ENCODE measurements at regions not wholly inside any gene's neighbourhood (a gene's known extent, or its start where the extent isn't known, plus 50 kb on each side); places are given as distances from the start of the nearest gene placed in this dataset.
"Not testable (repeated sequence)": the region's sequence is repeated elsewhere in the genome, so short reads cannot be mapped to it uniquely, and the experiment has no call there.

GRCh38 chr3:64780923-64781322 lies 93.1 kb upstream of the ADAMTS9 start:
- not testable (repeated sequence) for H3K36me3 ChIP-seq (ENCODE audit: control insufficient read depth in 3 of 3, insufficient read depth in 3 of 3, low read length in 3 of 3); H3K9me3 ChIP-seq (ENCODE audit: control insufficient read depth in 3 of 3, low read length in 3 of 3); H3K4me3 ChIP-seq (ENCODE audit: low read length in 3 of 3); H3K27ac ChIP-seq (ENCODE audit: low read depth, low read length); H3K9ac ChIP-seq (ENCODE audit: low read depth in 1 of 3, low read length in 3 of 3); H3K27me3 ChIP-seq (ENCODE audit: control insufficient read depth in 3 of 3, insufficient read depth in 3 of 3, low read length in 3 of 3); H3K4me1 ChIP-seq (ENCODE audit: control insufficient read depth in 3 of 3, insufficient read depth in 3 of 3, low read length in 3 of 3)

GRCh38 chr3:64773137-64773536 lies 85.3 kb upstream of the ADAMTS9 start:
- H3K27ac ChIP-seq (ENCODE audit: low read depth, low read length), result no peak overlapping the region
- H3K4me3 ChIP-seq (ENCODE audit: low read length in 3 of 3), result no peak overlapping the region

GRCh38 chr3:64766440-64766839 lies 78.6 kb upstream of the ADAMTS9 start:
- Histone ChIP-seq H3K27ac (ENCODE audit: low read depth, low read length) (no peak overlapping the region), H3K4me1 (ENCODE audit: control insufficient read depth in 3 of 3, insufficient read depth in 3 of 3, low read length in 3 of 3) (peaks cover 0 to 10% (median 4%) of the 10 kb centered on the region in 3 donors), H3K27me3 (ENCODE audit: control insufficient read depth in 3 of 3, insufficient read depth in 3 of 3, low read length in 3 of 3) (no peaks in the 10 kb centered on the region), H3K9ac (ENCODE audit: low read depth in 1 of 3, low read length in 3 of 3) (no peak overlapping the region), H3K9me3 (ENCODE audit: control insufficient read depth in 3 of 3, low read length in 3 of 3) (no peaks in the 10 kb centered on the region), H3K36me3 (ENCODE audit: control insufficient read depth in 3 of 3, insufficient read depth in 3 of 3, low read length in 3 of 3) (no peaks in the 10 kb centered on the region), H3K4me3 (ENCODE audit: low read length in 3 of 3) (no peak overlapping the region)

More at GRCh38 chr3:64773137-64773536, 85.3 kb upstream of the ADAMTS9 start:
- H3K4me1 ChIP-seq (ENCODE audit: control insufficient read depth in 3 of 3, insufficient read depth in 3 of 3, low read length in 3 of 3), result peaks cover 0 to 2% (median 0%) of the 10 kb centered on the region in 3 donors
- H3K36me3 ChIP-seq (ENCODE audit: control insufficient read depth in 3 of 3, insufficient read depth in 3 of 3, low read length in 3 of 3), result no peaks in the 10 kb centered on the region
- H3K9ac ChIP-seq (ENCODE audit: low read depth in 1 of 3, low read length in 3 of 3), result no peak overlapping the region
- H3K9me3 ChIP-seq (ENCODE audit: control insufficient read depth in 3 of 3, low read length in 3 of 3), result no peaks in the 10 kb centered on the region
- H3K27me3 ChIP-seq (ENCODE audit: control insufficient read depth in 3 of 3, insufficient read depth in 3 of 3, low read length in 3 of 3), result no peaks in the 10 kb centered on the region

- Histone ChIP-seq H3K27me3 (ENCODE audit: control insufficient read depth in 3 of 3, insufficient read depth in 3 of 3, low read length in 3 of 3) (no peaks in the 10 kb centered on the region), H3K36me3 (ENCODE audit: control insufficient read depth in 3 of 3, insufficient read depth in 3 of 3, low read length in 3 of 3) (no peaks in the 10 kb centered on the region), H3K4me3 (ENCODE audit: low read length in 3 of 3) (no peak overlapping the region), H3K4me1 (ENCODE audit: control insufficient read depth in 3 of 3, insufficient read depth in 3 of 3, low read length in 3 of 3) (peaks cover 0 to 10% (median 4%) of the 10 kb centered on the region in 3 donors), H3K9ac (ENCODE audit: low read depth in 1 of 3, low read length in 3 of 3) (no peak overlapping the region), H3K9me3 (ENCODE audit: control insufficient read depth in 3 of 3, low read length in 3 of 3) (no peaks in the 10 kb centered on the region), H3K27ac (ENCODE audit: low read depth, low read length) (no peak overlapping the region)
Measured at GRCh38 chr3:64765947-64766346, 78.1 kb upstream of the ADAMTS9 start.

GRCh38 chr3:64764386-64764929 lies 76.7 kb upstream of the ADAMTS9 start:
- Histone ChIP-seq H3K4me3 (ENCODE audit: low read length in 3 of 3) (no peak overlapping the region), H3K36me3 (ENCODE audit: control insufficient read depth in 3 of 3, insufficient read depth in 3 of 3, low read length in 3 of 3) (no peaks in the 10 kb centered on the region), H3K27me3 (ENCODE audit: control insufficient read depth in 3 of 3, insufficient read depth in 3 of 3, low read length in 3 of 3) (no peaks in the 10 kb centered on the region), H3K9ac (ENCODE audit: low read depth in 1 of 3, low read length in 3 of 3) (no peak overlapping the region), H3K9me3 (ENCODE audit: control insufficient read depth in 3 of 3, low read length in 3 of 3) (no peaks in the 10 kb centered on the region), H3K27ac (ENCODE audit: low read depth, low read length) (no peak overlapping the region), H3K4me1 (ENCODE audit: control insufficient read depth in 3 of 3, insufficient read depth in 3 of 3, low read length in 3 of 3) (peaks cover 9 to 18% (median 10%) of the 10 kb centered on the region in 3 donors)

- H3K4me1 ChIP-seq (ENCODE audit: control insufficient read depth in 3 of 3, insufficient read depth in 3 of 3, low read length in 3 of 3), result peaks cover 9 to 23% (median 10%) of the 10 kb centered on the region in 3 donors
- no peaks in the 10 kb centered on the region for H3K27me3 ChIP-seq (ENCODE audit: control insufficient read depth in 3 of 3, insufficient read depth in 3 of 3, low read length in 3 of 3)
- no peak overlapping the region for H3K9ac ChIP-seq (ENCODE audit: low read depth in 1 of 3, low read length in 3 of 3)
- H3K36me3 ChIP-seq (ENCODE audit: control insufficient read depth in 3 of 3, insufficient read depth in 3 of 3, low read length in 3 of 3), result no peaks in the 10 kb centered on the region
- no peak overlapping the region for H3K27ac ChIP-seq (ENCODE audit: low read depth, low read length)
- H3K9me3 ChIP-seq (ENCODE audit: control insufficient read depth in 3 of 3, low read length in 3 of 3), result no peaks in the 10 kb centered on the region
- H3K4me3 ChIP-seq (ENCODE audit: low read length in 3 of 3), result no peak overlapping the region
Measured at GRCh38 chr3:64763980-64764379, 76.2 kb upstream of the ADAMTS9 start.

- no peaks in the 10 kb centered on the region for H3K27me3 ChIP-seq (ENCODE audit: control insufficient read depth in 3 of 3, insufficient read depth in 3 of 3, low read length in 3 of 3)
- no peak overlapping the region for H3K27ac ChIP-seq (ENCODE audit: low read depth, low read length)
- H3K9ac ChIP-seq (ENCODE audit: low read depth in 1 of 3, low read length in 3 of 3), result no peak overlapping the region
- no peaks in the 10 kb centered on the region for H3K36me3 ChIP-seq (ENCODE audit: control insufficient read depth in 3 of 3, insufficient read depth in 3 of 3, low read length in 3 of 3)
- H3K4me1 ChIP-seq (ENCODE audit: control insufficient read depth in 3 of 3, insufficient read depth in 3 of 3, low read length in 3 of 3), result peaks cover 9 to 27% (median 11%) of the 10 kb centered on the region in 3 donors
- H3K4me3 ChIP-seq (ENCODE audit: low read length in 3 of 3), result no peak overlapping the region
- H3K9me3 ChIP-seq (ENCODE audit: control insufficient read depth in 3 of 3, low read length in 3 of 3), result no peaks in the 10 kb centered on the region
Measured at GRCh38 chr3:64761729-64762128, 73.9 kb upstream of the ADAMTS9 start.

GRCh38 chr3:64760258-64760657 lies 72.5 kb upstream of the ADAMTS9 start:
- Histone ChIP-seq H3K36me3 (ENCODE audit: control insufficient read depth in 3 of 3, insufficient read depth in 3 of 3, low read length in 3 of 3) (no peaks in the 10 kb centered on the region), H3K9ac (ENCODE audit: low read depth in 1 of 3, low read length in 3 of 3) (no peak overlapping the region), H3K27ac (ENCODE audit: low read depth, low read length) (peak overlapping the region; percentile 33), H3K9me3 (ENCODE audit: control insufficient read depth in 3 of 3, low read length in 3 of 3) (no peaks in the 10 kb centered on the region), H3K4me1 (ENCODE audit: control insufficient read depth in 3 of 3, insufficient read depth in 3 of 3, low read length in 3 of 3) (peaks cover 12 to 30% (median 14%) of the 10 kb centered on the region in 3 donors), H3K4me3 (ENCODE audit: low read length in 3 of 3) (no peak overlapping the region), H3K27me3 (ENCODE audit: control insufficient read depth in 3 of 3, insufficient read depth in 3 of 3, low read length in 3 of 3) (no peaks in the 10 kb centered on the region)

GRCh38 chr3:64759811-64760210 lies 72.0 kb upstream of the ADAMTS9 start:
- peak overlapping the region; percentile 33 for H3K27ac ChIP-seq (ENCODE audit: low read depth, low read length)
- H3K4me1 ChIP-seq (ENCODE audit: control insufficient read depth in 3 of 3, insufficient read depth in 3 of 3, low read length in 3 of 3), result peaks cover 12 to 30% (median 14%) of the 10 kb centered on the region in 3 donors
- H3K4me3 ChIP-seq (ENCODE audit: low read length in 3 of 3), result no peak overlapping the region
- no peak overlapping the region for H3K9ac ChIP-seq (ENCODE audit: low read depth in 1 of 3, low read length in 3 of 3)
- H3K36me3 ChIP-seq (ENCODE audit: control insufficient read depth in 3 of 3, insufficient read depth in 3 of 3, low read length in 3 of 3), result no peaks in the 10 kb centered on the region
- H3K9me3 ChIP-seq (ENCODE audit: control insufficient read depth in 3 of 3, low read length in 3 of 3), result no peaks in the 10 kb centered on the region
- H3K27me3 ChIP-seq (ENCODE audit: control insufficient read depth in 3 of 3, insufficient read depth in 3 of 3, low read length in 3 of 3), result no peaks in the 10 kb centered on the region

- H3K36me3 ChIP-seq (ENCODE audit: control insufficient read depth in 3 of 3, insufficient read depth in 3 of 3, low read length in 3 of 3), result no peaks in the 10 kb centered on the region
- peaks cover 12 to 23% (median 14%) of the 10 kb centered on the region in 3 donors for H3K4me1 ChIP-seq (ENCODE audit: control insufficient read depth in 3 of 3, insufficient read depth in 3 of 3, low read length in 3 of 3)
- H3K9ac ChIP-seq (ENCODE audit: low read depth in 1 of 3, low read length in 3 of 3), result no peak overlapping the region
- H3K27ac ChIP-seq (ENCODE audit: low read depth, low read length), result no peak overlapping the region
- peak overlapping the region in 1 of 3 donors; percentile 16 for H3K4me3 ChIP-seq (ENCODE audit: low read length in 3 of 3)
- no peaks in the 10 kb centered on the region for H3K9me3 ChIP-seq (ENCODE audit: control insufficient read depth in 3 of 3, low read length in 3 of 3)
- no peaks in the 10 kb centered on the region for H3K27me3 ChIP-seq (ENCODE audit: control insufficient read depth in 3 of 3, insufficient read depth in 3 of 3, low read length in 3 of 3)
Measured at GRCh38 chr3:64756398-64756986, 68.7 kb upstream of the ADAMTS9 start.
